DOHH2 (cell line): ENCODE measurements at regions not wholly inside any gene's neighbourhood (a gene's known extent, or its start where the extent isn't known, plus 50 kb on each side); places are given as distances from the start of the nearest gene placed in this dataset.

Experiments
- EZH2phosphoT487 ChIP-seq: fragments of 200-600 bp; sonication (generic); IDR thresholded peaks from 2 replicates; pipeline ENCODE4 v1.6.1; 2017; ENCODE audit warnings: borderline replicate concordance, mild to moderate bottlenecking, antibody characterized with exemption, low read length, moderate library complexity, mixed read lengths
- TF ChIP-seq, protein P1 (sequence below): fragments of 200-600 bp; sonication (generic); IDR thresholded peaks from one replicate; pipeline ENCODE4 v1.5.1; 2014; ENCODE audit warnings: antibody characterized with exemption, mild to moderate bottlenecking, low read depth, low read length; ENCODE audit not compliant: poor library complexity, severe bottlenecking

GRCh38 chr10:85225311-85225710, 896.9 kb downstream of the CCSER2 start:
- TF ChIP-seq, protein P1, sequence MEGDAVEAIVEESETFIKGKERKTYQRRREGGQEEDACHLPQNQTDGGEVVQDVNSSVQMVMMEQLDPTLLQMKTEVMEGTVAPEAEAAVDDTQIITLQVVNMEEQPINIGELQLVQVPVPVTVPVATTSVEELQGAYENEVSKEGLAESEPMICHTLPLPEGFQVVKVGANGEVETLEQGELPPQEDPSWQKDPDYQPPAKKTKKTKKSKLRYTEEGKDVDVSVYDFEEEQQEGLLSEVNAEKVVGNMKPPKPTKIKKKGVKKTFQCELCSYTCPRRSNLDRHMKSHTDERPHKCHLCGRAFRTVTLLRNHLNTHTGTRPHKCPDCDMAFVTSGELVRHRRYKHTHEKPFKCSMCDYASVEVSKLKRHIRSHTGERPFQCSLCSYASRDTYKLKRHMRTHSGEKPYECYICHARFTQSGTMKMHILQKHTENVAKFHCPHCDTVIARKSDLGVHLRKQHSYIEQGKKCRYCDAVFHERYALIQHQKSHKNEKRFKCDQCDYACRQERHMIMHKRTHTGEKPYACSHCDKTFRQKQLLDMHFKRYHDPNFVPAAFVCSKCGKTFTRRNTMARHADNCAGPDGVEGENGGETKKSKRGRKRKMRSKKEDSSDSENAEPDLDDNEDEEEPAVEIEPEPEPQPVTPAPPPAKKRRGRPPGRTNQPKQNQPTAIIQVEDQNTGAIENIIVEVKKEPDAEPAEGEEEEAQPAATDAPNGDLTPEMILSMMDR = no peak
- no peak for TF ChIP-seq EZH2phosphoT487
